ENCODE measurements at regions not wholly inside any gene's neighbourhood (a gene's known extent, or its start where the extent isn't known, plus 50 kb on each side); places are given as distances from the start of the nearest gene placed in this dataset.
A peak's percentile ranks its signal among the peaks of the same experiment; 100 is the strongest.
"Not testable (repeated sequence)": the region's sequence is repeated elsewhere in the genome, so short reads cannot be mapped to it uniquely, and the experiment has no call there.

DNA sequence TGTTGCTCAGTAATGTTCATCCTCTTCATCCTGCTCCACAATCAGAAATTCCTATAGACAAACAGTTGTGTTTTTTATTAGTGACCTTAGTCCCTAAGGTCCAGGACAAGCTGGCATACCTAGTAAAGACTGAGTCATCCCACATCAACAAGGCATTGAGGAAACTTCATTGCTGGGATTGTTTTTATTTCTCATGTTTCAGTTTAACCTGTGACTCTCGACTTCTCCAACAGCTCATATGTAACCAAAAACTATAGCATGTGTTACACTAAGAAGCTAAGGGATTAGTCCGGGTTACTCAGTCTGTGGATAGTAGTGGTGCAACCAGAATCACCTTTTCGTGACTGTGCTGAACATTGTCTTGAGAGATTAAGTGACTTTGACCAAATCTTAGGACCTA, 292.1 kb downstream of the RDH14 start:
- no peak overlapping the region for H3K4me3 Mint-ChIP-seq
- H3K36me3 Mint-ChIP-seq (ENCODE audit: low read depth) = no peaks in the 10 kb centered on the region
- DNase-seq (ENCODE audit: low read depth, low spot score) = no peak
- no peak overlapping the region for H3K27ac Mint-ChIP-seq (ENCODE audit: unreplicated experiment)
- no peak for TF ChIP-seq CTCF (conservative IDR thresholded peaks at IDR 0.05)
- no peaks in the 10 kb centered on the region for H3K4me1 Mint-ChIP-seq
- H3K9me3 Mint-ChIP-seq = no peaks in the 10 kb centered on the region
- no peaks in the 10 kb centered on the region for H3K27me3 Mint-ChIP-seq (ENCODE audit: low read depth)

- Mint-ChIP-seq H3K4me3 (no peak overlapping the region), H3K27me3 (ENCODE audit: low read depth) (no peaks in the 10 kb centered on the region), H3K27ac (ENCODE audit: unreplicated experiment) (no peak overlapping the region), H3K4me1 (no peaks in the 10 kb centered on the region), H3K36me3 (ENCODE audit: low read depth) (no peaks in the 10 kb centered on the region), H3K9me3 (no peaks in the 10 kb centered on the region)
- no peak for TF ChIP-seq CTCF (conservative IDR thresholded peaks at IDR 0.05)
- no peak for DNase-seq (ENCODE audit: low read depth, low spot score)
These were observed 293.0 kb downstream of the RDH14 start for GRCh38 chr2:18267501-18267900.

DNA sequence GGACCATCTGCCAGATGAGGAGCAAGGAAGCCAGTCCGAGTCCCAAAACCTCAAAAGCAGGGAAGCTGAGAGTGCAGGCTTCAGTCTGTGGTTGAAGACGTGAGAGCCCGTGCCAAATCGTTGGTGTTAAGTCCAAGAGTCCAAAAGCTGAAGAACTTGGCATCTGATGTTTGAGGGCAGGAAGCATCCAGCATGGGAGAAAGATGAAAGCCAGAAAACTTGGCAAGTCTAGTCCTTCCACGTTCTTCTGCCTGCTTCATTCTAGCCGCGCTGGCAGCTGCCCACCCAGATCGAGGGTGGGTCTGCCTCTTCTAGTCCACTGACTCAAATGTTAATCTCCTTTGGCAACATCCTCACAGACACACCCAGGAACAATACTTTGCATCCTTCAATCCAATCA, 293.8 kb downstream of the RDH14 start:
- H3K4me3 Mint-ChIP-seq; H3K9me3 Mint-ChIP-seq; H3K36me3 Mint-ChIP-seq (ENCODE audit: low read depth): not testable (repeated sequence)

GRCh38 chr2:18265614-18266586, 294.6 kb downstream of the RDH14 start:
- no peaks in the 10 kb centered on the region for H3K36me3 Mint-ChIP-seq (ENCODE audit: low read depth)

More for the DNA sequence above, 293.8 kb downstream of the RDH14 start:
- H3K27ac Mint-ChIP-seq (ENCODE audit: unreplicated experiment); DNase-seq (ENCODE audit: low read depth, low spot score); H3K4me1 Mint-ChIP-seq; H3K27me3 Mint-ChIP-seq (ENCODE audit: low read depth): not testable (repeated sequence)

DNA sequence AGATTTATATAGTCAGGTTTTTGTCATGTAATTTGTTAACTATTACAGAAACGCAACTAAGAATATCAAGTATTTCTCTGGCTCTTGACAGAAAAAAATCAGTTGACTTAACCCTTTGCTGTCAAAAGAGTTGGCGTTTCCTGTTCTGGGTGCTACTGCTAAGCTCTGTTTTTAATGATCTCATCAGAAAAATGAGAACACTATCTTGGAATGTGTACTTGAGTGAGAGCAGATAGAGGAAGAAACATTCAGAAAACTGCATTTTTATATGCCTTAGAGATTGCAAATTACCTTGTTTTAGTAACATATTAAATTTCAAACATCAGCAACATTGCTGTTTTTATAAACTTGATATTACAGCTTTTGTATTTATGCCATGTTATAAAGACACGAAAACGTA, 297.9 kb downstream of the RDH14 start:
- Mint-ChIP-seq H3K27me3 (ENCODE audit: low read depth) (no peaks in the 10 kb centered on the region), H3K9me3 (peaks cover 3% of the 10 kb centered on the region), H3K4me3 (no peak overlapping the region), H3K27ac (ENCODE audit: unreplicated experiment) (no peak overlapping the region), H3K36me3 (ENCODE audit: low read depth) (no peaks in the 10 kb centered on the region), H3K4me1 (no peaks in the 10 kb centered on the region)
- no peak for TF ChIP-seq CTCF (conservative IDR thresholded peaks at IDR 0.05)
- DNase-seq (ENCODE audit: low read depth, low spot score) = no peak

More at GRCh38 chr2:18265614-18266586, 294.6 kb downstream of the RDH14 start:
- Mint-ChIP-seq H3K4me1 (no peaks in the 10 kb centered on the region), H3K4me3 (no peak overlapping the region), H3K27me3 (ENCODE audit: low read depth) (no peaks in the 10 kb centered on the region), H3K9me3 (no peaks in the 10 kb centered on the region), H3K27ac (ENCODE audit: unreplicated experiment) (no peak overlapping the region)
- no peak for DNase-seq (ENCODE audit: low read depth, low spot score)
- TF ChIP-seq CTCF (conservative IDR thresholded peaks at IDR 0.05) = peak; percentile 38

GRCh38 chr2:18253686-18254197, 306.7 kb downstream of the RDH14 start:
- Mint-ChIP-seq H3K4me3 (no peak overlapping the region), H3K9me3 (peaks cover 11% of the 10 kb centered on the region), H3K27me3 (ENCODE audit: low read depth) (no peaks in the 10 kb centered on the region), H3K27ac (ENCODE audit: unreplicated experiment) (no peak overlapping the region), H3K36me3 (ENCODE audit: low read depth) (peaks cover 4% of the 10 kb centered on the region), H3K4me1 (peaks cover 6% of the 10 kb centered on the region)
- no peak for TF ChIP-seq CTCF (conservative IDR thresholded peaks at IDR 0.05)
- no peak for DNase-seq (ENCODE audit: low read depth, low spot score)

All from neural crest cell (in vitro differentiated cells).